ENCODE measurements at regions not wholly inside any gene's neighbourhood (a gene's known extent, or its start where the extent isn't known, plus 50 kb on each side); places are given as distances from the start of the nearest gene placed in this dataset.

- TF ChIP-seq EZH2 (IDR thresholded peaks at IDR 0.05; ENCODE audit: borderline replicate concordance, low read length), result no peak
- TF ChIP-seq CTCF (IDR thresholded peaks at IDR 0.05; ENCODE audit: low read length), result no peak
- no peaks in the 10 kb centered on the region; the same call in 1 of the 2 replicates for H3K27me3 ChIP-seq (ENCODE audit: insufficient read depth, low read length)
- no peaks in the 10 kb centered on the region for H3K9me2 ChIP-seq (ENCODE audit: low read depth, low read length)
- H3K27ac ChIP-seq (ENCODE audit: low read depth, low read length, poor library complexity, severe bottlenecking), result no peak overlapping the region
- H3K36me3 ChIP-seq (ENCODE audit: insufficient read depth, low read length), result no peaks in the 10 kb centered on the region
- H3K4me2 ChIP-seq (ENCODE audit: low read length), result no peak overlapping the region
- H3K4me3 ChIP-seq (ENCODE audit: low read depth, low read length, poor library complexity, severe bottlenecking), result no peak overlapping the region
- H4K20me1 ChIP-seq (ENCODE audit: insufficient read depth, low read length), result no peaks in the 10 kb centered on the region
- no peaks in the 10 kb centered on the region for H3F3A ChIP-seq (ENCODE audit: insufficient read depth, low read length)
- H3K4me1 ChIP-seq (ENCODE audit: insufficient read depth, low read length, severe bottlenecking), result no peaks in the 10 kb centered on the region
- no peaks in the 10 kb centered on the region for H3K9me3 ChIP-seq (ENCODE audit: low read length)
- no peak overlapping the region for H2AFZ ChIP-seq (ENCODE audit: low read length)
- no peaks in the 10 kb centered on the region for H3K79me2 ChIP-seq (ENCODE audit: insufficient read depth, low read length)
- no peak overlapping the region for H3K9ac ChIP-seq (ENCODE audit: low read length)
Measured at GRCh38 chr10:47098238-47098637, 187.0 kb downstream of the PTPN20 start.

GRCh38 chr10:47098964-47099363 lies 187.7 kb downstream of the PTPN20 start:
- no peaks in the 10 kb centered on the region for H3K36me3 ChIP-seq (ENCODE audit: insufficient read depth, low read length)
- no peaks in the 10 kb centered on the region; the same call in 1 of the 2 replicates for H3K27me3 ChIP-seq (ENCODE audit: insufficient read depth, low read length)
- H3K79me2 ChIP-seq (ENCODE audit: insufficient read depth, low read length), result no peaks in the 10 kb centered on the region

GRCh38 chr10:47099474-47099873 lies 188.2 kb downstream of the PTPN20 start:
- Histone ChIP-seq H3K9me3 (ENCODE audit: low read length) (no peaks in the 10 kb centered on the region), H3K36me3 (ENCODE audit: insufficient read depth, low read length) (no peaks in the 10 kb centered on the region), H3K4me3 (ENCODE audit: low read depth, low read length, poor library complexity, severe bottlenecking) (no peak overlapping the region), H3K27me3 (ENCODE audit: insufficient read depth, low read length) (no peaks in the 10 kb centered on the region), H3K9ac (ENCODE audit: low read length) (no peak overlapping the region), H3K27ac (ENCODE audit: low read depth, low read length, poor library complexity, severe bottlenecking) (no peak overlapping the region), H2AFZ (ENCODE audit: low read length) (no peak overlapping the region), H3K79me2 (ENCODE audit: insufficient read depth, low read length) (no peaks in the 10 kb centered on the region), H3K9me2 (ENCODE audit: low read depth, low read length) (no peaks in the 10 kb centered on the region), H3K4me1 (ENCODE audit: insufficient read depth, low read length, severe bottlenecking) (no peaks in the 10 kb centered on the region), H4K20me1 (ENCODE audit: insufficient read depth, low read length) (no peaks in the 10 kb centered on the region), H3K4me2 (ENCODE audit: low read length) (no peak overlapping the region), H3F3A (ENCODE audit: insufficient read depth, low read length) (no peaks in the 10 kb centered on the region)
- no peak for TF ChIP-seq EZH2 (IDR thresholded peaks at IDR 0.05; ENCODE audit: borderline replicate concordance, low read length)
- no peak for TF ChIP-seq CTCF (IDR thresholded peaks at IDR 0.05; ENCODE audit: low read length)

More at GRCh38 chr10:47098964-47099363, 187.7 kb downstream of the PTPN20 start:
- no peak for TF ChIP-seq CTCF (IDR thresholded peaks at IDR 0.05; ENCODE audit: low read length)
- TF ChIP-seq EZH2 (IDR thresholded peaks at IDR 0.05; ENCODE audit: borderline replicate concordance, low read length), result no peak
- H3K9ac ChIP-seq (ENCODE audit: low read length), result no peak overlapping the region
- H4K20me1 ChIP-seq (ENCODE audit: insufficient read depth, low read length), result no peaks in the 10 kb centered on the region
- H3K4me1 ChIP-seq (ENCODE audit: insufficient read depth, low read length, severe bottlenecking), result no peaks in the 10 kb centered on the region
- H3K27ac ChIP-seq (ENCODE audit: low read depth, low read length, poor library complexity, severe bottlenecking), result no peak overlapping the region
- H3K9me3 ChIP-seq (ENCODE audit: low read length), result no peaks in the 10 kb centered on the region
- H3K4me2 ChIP-seq (ENCODE audit: low read length), result no peak overlapping the region
- H3K9me2 ChIP-seq (ENCODE audit: low read depth, low read length), result no peaks in the 10 kb centered on the region
- no peak overlapping the region for H2AFZ ChIP-seq (ENCODE audit: low read length)
- H3F3A ChIP-seq (ENCODE audit: insufficient read depth, low read length), result no peaks in the 10 kb centered on the region
- H3K4me3 ChIP-seq (ENCODE audit: low read depth, low read length, poor library complexity, severe bottlenecking), result no peak overlapping the region
